Endothelial cell of umbilical vein (primary cell): ENCODE measurements at regions not wholly inside any gene's neighbourhood (a gene's known extent, or its start where the extent isn't known, plus 50 kb on each side); places are given as distances from the start of the nearest gene placed in this dataset.

Source experiments
- BruUV-seq: library from RNA; stranded (reverse); fragments of 400-500 nt; replicated peaks from 2 replicates; lab custom pipeline; 2021; lab: Mats Ljungman, UMichigan
- CTCF ChIA-PET: fragments of 300-600, 350-600 bp; sonication (Branson Sonifier 250); formaldehyde crosslinking; loops from one replicate; lab custom pipeline; 2021; ENCODE audit warnings: antibody characterized with exemption, inconsistent platforms; lab: Charles Lee
- POLR2A ChIA-PET: fragments of 300-600, 350-600 bp; sonication (Branson Sonifier 250); formaldehyde crosslinking; loops from one replicate; lab custom pipeline; 2021; ENCODE audit warnings: antibody characterized with exemption, inconsistent platforms; lab: Charles Lee
- DNase-seq: peaks from one replicate; pipeline ENCODE4 v3.0.0-alpha.2; 2011; ENCODE audit warnings: low read depth, low spot score
- FAIRE-seq: peaks from 2 replicates; lab custom pipeline; 2011; peaks lifted over from hg19 to GRCh38; lab: Jason Lieb, UNC
- H2AFZ ChIP-seq: 2 replicates; pipeline ENCODE4 v1.6.0; 2012; ENCODE audit warnings: low read depth, low read length, control low read depth, inconsistent platforms
- H3K27ac ChIP-seq: 2 replicates; pipeline ENCODE4 v1.5.1; 2011; ENCODE audit warnings: low read depth, mild to moderate bottlenecking, control low read depth, low read length, moderate library complexity; ENCODE audit not compliant: insufficient read depth
- H3K27me3 ChIP-seq, 2 experiments: 2 replicates each; pipeline versions ENCODE4 v1.6.0 to v1.6.1; 2011; ENCODE audit warnings: low read length in 2 of 2, mixed read lengths in 1 of 2; ENCODE audit not compliant: control insufficient read depth in 2 of 2, insufficient read depth in 2 of 2
- H3K36me3 ChIP-seq, 2 experiments: 2 replicates in 1 of 2; 3 replicates in 1 of 2; pipeline ENCODE4 v1.5.1; 2011; ENCODE audit warnings: low read length in 2 of 2, mild to moderate bottlenecking in 1 of 2, moderate library complexity in 1 of 2; ENCODE audit not compliant: control insufficient read depth in 2 of 2, insufficient read depth in 2 of 2; ENCODE audit errors: extremely low read depth in 1 of 2
- H3K4me1 ChIP-seq: 3 replicates; pipeline ENCODE4 v1.5.1; 2011; ENCODE audit warnings: mild to moderate bottlenecking, low read length; ENCODE audit not compliant: control insufficient read depth, insufficient read depth; ENCODE audit errors: extremely low read depth
- H3K4me2 ChIP-seq: 2 replicates; pipeline ENCODE4 v1.6.1; 2011; ENCODE audit warnings: low read length, control low read depth, mixed read lengths; ENCODE audit not compliant: insufficient read depth
- H3K4me3 ChIP-seq, 3 experiments: fragments of 200-600 bp in 1 of 3; sonication (generic), shearing (Covaris generic) in 1 of 3; replicated peaks in 1 of 3; 2 replicates each; pipeline ENCODE4 v1.5.1; 2011 to 2016; ENCODE audit warnings: control low read depth in 3 of 3, low read length in 3 of 3, mild to moderate bottlenecking in 2 of 3, inconsistent platforms in 1 of 3, low read depth in 1 of 3, moderate library complexity in 1 of 3; ENCODE audit not compliant: insufficient read depth in 1 of 3
- H3K79me2 ChIP-seq: 2 replicates; pipeline ENCODE4 v1.6.0; 2012; ENCODE audit warnings: low read length, inconsistent platforms; ENCODE audit not compliant: control insufficient read depth, insufficient read depth
- H3K9ac ChIP-seq: replicated peaks from 2 replicates; pipeline ENCODE3; 2011; ENCODE audit warnings: low read length, control low read depth; ENCODE audit not compliant: insufficient read depth; ENCODE audit errors: extremely low read depth
- H3K9me1 ChIP-seq: replicated peaks from 3 replicates; pipeline ENCODE4 v1.6.0; 2011; ENCODE audit warnings: mild to moderate bottlenecking, low read length; ENCODE audit not compliant: control insufficient read depth, insufficient read depth; ENCODE audit errors: extremely low read depth
- H3K9me3 ChIP-seq: replicated peaks from 2 replicates; pipeline ENCODE4 v1.5.1; 2012; ENCODE audit warnings: low read length, inconsistent platforms; ENCODE audit not compliant: control insufficient read depth, insufficient read depth
- H4K20me1 ChIP-seq: replicated peaks from 2 replicates; pipeline ENCODE3; 2011; ENCODE audit warnings: mild to moderate bottlenecking, low read length; ENCODE audit not compliant: control insufficient read depth, insufficient read depth; ENCODE audit errors: extremely low read depth
- EZH2 ChIP-seq: IDR thresholded peaks from 2 replicates; pipeline ENCODE4 v1.6.1; 2012; ENCODE audit warnings: borderline replicate concordance, low read depth, mild to moderate bottlenecking, moderate library complexity, low read length, inconsistent platforms; ENCODE audit not compliant: severe bottlenecking
- FOS ChIP-seq: IDR thresholded peaks from 2 replicates; pipeline ENCODE4 v1.6.1; 2011; ENCODE audit warnings: mild to moderate bottlenecking, low read length, moderate library complexity, borderline replicate concordance; ENCODE audit not compliant: insufficient read depth
- GATA2 ChIP-seq: IDR thresholded peaks from 2 replicates; pipeline ENCODE4 v1.7.0; 2011; ENCODE audit warnings: low read depth, mild to moderate bottlenecking, moderate library complexity, mixed read lengths, low read length; ENCODE audit not compliant: insufficient read length, insufficient read depth
- JUN ChIP-seq: IDR thresholded peaks from 2 replicates; pipeline ENCODE4 v1.6.1; 2011; ENCODE audit warnings: borderline replicate concordance, low read depth; ENCODE audit not compliant: insufficient read length, insufficient read depth
- MYC ChIP-seq: IDR thresholded peaks from one replicate; pipeline ENCODE4 v1.6.1; 2011; ENCODE audit warnings: mild to moderate bottlenecking, low read depth, low read length
- POLR2A ChIP-seq: IDR thresholded peaks from 2 replicates; pipeline ENCODE4 v1.6.1; 2012; ENCODE audit warnings: low read depth, mild to moderate bottlenecking, control low read depth, low read length
- POLR2AphosphoS5 ChIP-seq: IDR thresholded peaks from 2 replicates; pipeline ENCODE4 v1.6.1; 2012; ENCODE audit warnings: low read depth, mild to moderate bottlenecking, control low read depth, low read length, moderate library complexity; ENCODE audit not compliant: insufficient read depth
- dilution Hi-C: fragments of 300-500 bp; cut with MboI; formaldehyde crosslinking; loops from one replicate; pipeline ENCODE4 v1.15.0; 2019; ENCODE audit warnings: low sequenced_read_pairs; ENCODE audit not compliant: extremely low pct_ligation_motif_present
- intact Hi-C: fragments of 100-400 bp; cut with micrococcal nuclease; formaldehyde crosslinking; loops from one replicate; pipeline ENCODE4 v1.10.0; 2022
- TF ChIP-seq, protein P1 (sequence below): IDR thresholded peaks from 2 replicates; pipeline ENCODE4 v1.6.1; 2011; ENCODE audit not compliant: insufficient read depth, insufficient read length
- TF ChIP-seq, protein P2 (sequence below), 2 donors: IDR thresholded peaks; 1 replicate in 1 of 2; 2 replicates in 1 of 2; pipeline ENCODE4 v1.5.1; 2011; ENCODE audit warnings: low read length in 2 of 2, mild to moderate bottlenecking in 2 of 2, moderate library complexity in 2 of 2, control low read depth in 1 of 2, inconsistent platforms in 1 of 2, low read depth in 1 of 2; ENCODE audit not compliant: insufficient read depth in 1 of 2; ENCODE audit errors: extremely low read depth in 1 of 2

- intact Hi-C loops, result no loop called here
- H3K27ac ChIP-seq, result no peak overlapping the region
Measured at GRCh38 chr1:239872626-239873025, 219.1 kb upstream of the FMN2 start.

More at GRCh38 chr1:239872626-239873025, 219.1 kb upstream of the FMN2 start:
- Histone ChIP-seq H3K36me3 (no peaks in the 10 kb centered on the region), H3K9ac (no peak overlapping the region), H3K27me3 (no peaks in the 10 kb centered on the region), H3K4me1 (no peaks in the 10 kb centered on the region), H3K4me3 (no peak overlapping the region), H2AFZ (no peak overlapping the region), H4K20me1 (no peaks in the 10 kb centered on the region), H3K79me2 (no peaks in the 10 kb centered on the region), H3K9me3 (peaks cover 2% of the 10 kb centered on the region), H3K9me1 (no peaks in the 10 kb centered on the region), H3K4me2 (no peak overlapping the region)
- POLR2A ChIA-PET, result no interaction called here
- no TSS peak for BruUV-seq
- FAIRE-seq (no peak), DNase-seq (no peak)
- dilution Hi-C loops, result no loop called here
- CTCF ChIA-PET, result no interaction called here
- TF ChIP-seq JUN (no peak), GATA2 (no peak), FOS (no peak), POLR2A (no peak), POLR2AphosphoS5 (no peak), EZH2 (no peak), MYC (no peak)
- TF ChIP-seq, protein P1, sequence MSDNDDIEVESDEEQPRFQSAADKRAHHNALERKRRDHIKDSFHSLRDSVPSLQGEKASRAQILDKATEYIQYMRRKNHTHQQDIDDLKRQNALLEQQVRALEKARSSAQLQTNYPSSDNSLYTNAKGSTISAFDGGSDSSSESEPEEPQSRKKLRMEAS, result no peak
- TF ChIP-seq, protein P2, sequence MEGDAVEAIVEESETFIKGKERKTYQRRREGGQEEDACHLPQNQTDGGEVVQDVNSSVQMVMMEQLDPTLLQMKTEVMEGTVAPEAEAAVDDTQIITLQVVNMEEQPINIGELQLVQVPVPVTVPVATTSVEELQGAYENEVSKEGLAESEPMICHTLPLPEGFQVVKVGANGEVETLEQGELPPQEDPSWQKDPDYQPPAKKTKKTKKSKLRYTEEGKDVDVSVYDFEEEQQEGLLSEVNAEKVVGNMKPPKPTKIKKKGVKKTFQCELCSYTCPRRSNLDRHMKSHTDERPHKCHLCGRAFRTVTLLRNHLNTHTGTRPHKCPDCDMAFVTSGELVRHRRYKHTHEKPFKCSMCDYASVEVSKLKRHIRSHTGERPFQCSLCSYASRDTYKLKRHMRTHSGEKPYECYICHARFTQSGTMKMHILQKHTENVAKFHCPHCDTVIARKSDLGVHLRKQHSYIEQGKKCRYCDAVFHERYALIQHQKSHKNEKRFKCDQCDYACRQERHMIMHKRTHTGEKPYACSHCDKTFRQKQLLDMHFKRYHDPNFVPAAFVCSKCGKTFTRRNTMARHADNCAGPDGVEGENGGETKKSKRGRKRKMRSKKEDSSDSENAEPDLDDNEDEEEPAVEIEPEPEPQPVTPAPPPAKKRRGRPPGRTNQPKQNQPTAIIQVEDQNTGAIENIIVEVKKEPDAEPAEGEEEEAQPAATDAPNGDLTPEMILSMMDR (IDR thresholded peaks at IDR 0.05; ENCODE audit: extremely low read depth in 1 of 2, insufficient read depth in 1 of 2, low read depth in 1 of 2, low read length in 2 of 2), result no peak
